ENCODE measurements at regions not wholly inside any gene's neighbourhood (a gene's known extent, or its start where the extent isn't known, plus 50 kb on each side); places are given as distances from the start of the nearest gene placed in this dataset.

GRCh38 chr4:138756519-138756918 lies 259.1 kb upstream of the NOCT start:
- no peaks in the 10 kb centered on the region for H4K20me1 ChIP-seq (ENCODE audit: insufficient read depth, low read length)
- no peaks in the 10 kb centered on the region for H3K27me3 ChIP-seq (replicated peaks; ENCODE audit: insufficient read depth, low read length)
- H3K9me2 ChIP-seq (replicated peaks; ENCODE audit: insufficient read depth, low read length), result no peaks in the 10 kb centered on the region
- DNase-seq, result no peak
- TF ChIP-seq EZH2 (optimal IDR thresholded peaks at IDR 0.05; ENCODE audit: low read depth, low read length) (no peak), EZH2phosphoT487 (IDR thresholded peaks at IDR 0.05; ENCODE audit: low read length) (no peak), CTCF (IDR thresholded peaks at IDR 0.05; ENCODE audit: low read length) (no peak)
- no peak overlapping the region for H3K27ac ChIP-seq (ENCODE audit: low read length)
- no peak overlapping the region for H3K4me2 ChIP-seq (ENCODE audit: low read depth, low read length)
- no peaks in the 10 kb centered on the region for H3K4me1 ChIP-seq (ENCODE audit: low read length)
- no peaks in the 10 kb centered on the region for H3K79me2 ChIP-seq (ENCODE audit: low read length)
- H2AFZ ChIP-seq (ENCODE audit: low read length), result no peak overlapping the region
- H3K4me3 ChIP-seq (ENCODE audit: low read length), result no peak overlapping the region
- H3F3A ChIP-seq (ENCODE audit: insufficient read depth, low read length), result no peaks in the 10 kb centered on the region
- no peak overlapping the region for H3K9ac ChIP-seq (ENCODE audit: low read length)
- H3K36me3 ChIP-seq (replicated peaks; ENCODE audit: insufficient read depth, low read length), result no peaks in the 10 kb centered on the region
- no peaks in the 10 kb centered on the region for H3K9me3 ChIP-seq (replicated peaks; ENCODE audit: insufficient read depth, low read length)

DNA sequence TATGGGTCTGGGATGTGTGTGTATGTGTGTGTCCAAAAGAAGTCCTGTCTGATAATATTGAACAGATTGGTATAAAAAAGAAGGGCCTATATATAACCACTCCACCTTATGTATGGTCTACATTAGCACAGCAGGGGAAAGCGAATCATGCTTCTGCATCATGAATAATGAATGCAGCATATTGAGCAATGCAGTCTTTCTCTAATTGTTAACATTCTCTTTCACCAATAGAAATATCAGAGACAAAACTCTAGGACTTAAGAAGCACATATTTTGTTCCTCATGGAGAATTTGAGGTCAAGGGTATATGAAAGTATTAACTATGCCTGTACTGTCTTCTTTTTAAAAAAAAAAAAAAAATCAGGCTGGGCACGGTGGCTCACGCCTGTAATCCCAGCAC lies 264.3 kb upstream of the NOCT start:
- Histone ChIP-seq H3K79me2 (ENCODE audit: low read length) (no peaks in the 10 kb centered on the region), H3K9me2 (replicated peaks; ENCODE audit: insufficient read depth, low read length) (no peaks in the 10 kb centered on the region), H3K9ac (ENCODE audit: low read length) (no peak overlapping the region), H3K27ac (ENCODE audit: low read length) (no peak overlapping the region), H3K9me3 (replicated peaks; ENCODE audit: insufficient read depth, low read length) (no peaks in the 10 kb centered on the region), H3K4me2 (ENCODE audit: low read depth, low read length) (no peak overlapping the region), H3K27me3 (replicated peaks; ENCODE audit: insufficient read depth, low read length) (no peaks in the 10 kb centered on the region), H3F3A (ENCODE audit: insufficient read depth, low read length) (no peaks in the 10 kb centered on the region), H4K20me1 (ENCODE audit: insufficient read depth, low read length) (no peaks in the 10 kb centered on the region), H3K36me3 (replicated peaks; ENCODE audit: insufficient read depth, low read length) (no peaks in the 10 kb centered on the region), H2AFZ (ENCODE audit: low read length) (no peak overlapping the region), H3K4me3 (ENCODE audit: low read length) (no peak overlapping the region), H3K4me1 (ENCODE audit: low read length) (no peaks in the 10 kb centered on the region)
- no peak for TF ChIP-seq EZH2 (optimal IDR thresholded peaks at IDR 0.05; ENCODE audit: low read depth, low read length)
- no peak for TF ChIP-seq CTCF (IDR thresholded peaks at IDR 0.05; ENCODE audit: low read length)
- TF ChIP-seq EZH2phosphoT487 (IDR thresholded peaks at IDR 0.05; ENCODE audit: low read length), result no peak
- no peak for DNase-seq

DNA sequence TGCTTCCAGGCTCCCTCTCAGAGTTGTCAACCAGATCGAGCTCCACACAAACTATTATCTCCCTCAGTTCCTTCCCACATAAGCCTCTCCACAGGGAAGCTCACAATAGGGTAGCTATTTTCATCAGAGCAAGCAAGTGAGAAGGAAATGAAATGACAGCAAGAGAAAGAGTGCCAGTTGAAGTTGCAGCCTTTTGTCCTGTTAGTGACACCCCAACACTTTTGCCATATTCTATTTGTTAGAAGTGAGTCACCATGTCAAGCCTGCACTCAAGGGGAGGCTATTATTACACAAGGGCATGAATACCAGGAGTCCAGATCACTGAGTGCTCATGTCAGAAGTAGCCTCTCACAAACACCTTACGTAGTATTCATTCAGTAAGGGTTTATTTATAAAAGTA lies 266.3 kb upstream of the NOCT start:
- H3K9me2 ChIP-seq (replicated peaks; ENCODE audit: insufficient read depth, low read length), result no peaks in the 10 kb centered on the region
- no peak for DNase-seq
- H3K27ac ChIP-seq (ENCODE audit: low read length), result no peak overlapping the region
- H3F3A ChIP-seq (ENCODE audit: insufficient read depth, low read length), result no peaks in the 10 kb centered on the region
- TF ChIP-seq EZH2phosphoT487 (IDR thresholded peaks at IDR 0.05; ENCODE audit: low read length) (no peak), EZH2 (optimal IDR thresholded peaks at IDR 0.05; ENCODE audit: low read depth, low read length) (no peak), CTCF (IDR thresholded peaks at IDR 0.05; ENCODE audit: low read length) (no peak)
- H2AFZ ChIP-seq (ENCODE audit: low read length), result no peak overlapping the region
- no peaks in the 10 kb centered on the region for H3K4me1 ChIP-seq (ENCODE audit: low read length)
- no peaks in the 10 kb centered on the region for H3K79me2 ChIP-seq (ENCODE audit: low read length)
- H3K4me2 ChIP-seq (ENCODE audit: low read depth, low read length), result no peak overlapping the region
- no peak overlapping the region for H3K4me3 ChIP-seq (ENCODE audit: low read length)
- H4K20me1 ChIP-seq (ENCODE audit: insufficient read depth, low read length), result no peaks in the 10 kb centered on the region
- H3K9ac ChIP-seq (ENCODE audit: low read length), result no peak overlapping the region
- no peaks in the 10 kb centered on the region for H3K9me3 ChIP-seq (replicated peaks; ENCODE audit: insufficient read depth, low read length)
- no peaks in the 10 kb centered on the region for H3K27me3 ChIP-seq (replicated peaks; ENCODE audit: insufficient read depth, low read length)
- H3K36me3 ChIP-seq (replicated peaks; ENCODE audit: insufficient read depth, low read length), result no peaks in the 10 kb centered on the region
